ENCODE measurements at regions not wholly inside any gene's neighbourhood (a gene's known extent, or its start where the extent isn't known, plus 50 kb on each side); places are given as distances from the start of the nearest gene placed in this dataset.

- no peak overlapping the region for H3K4me3 ChIP-seq (ENCODE audit: control insufficient read depth, low read depth, low read length)
- no peak for TF ChIP-seq CTCF (conservative IDR thresholded peaks at IDR 0.05; ENCODE audit: control insufficient read depth, insufficient read depth, low read depth, low read length)
- DNase-seq (ENCODE audit: low read depth): no peak
These were observed 583.1 kb downstream of the CCDC171 start for GRCh38 chr9:16135968-16136367.

GRCh38 chr9:16136451-16136850 lies 583.6 kb downstream of the CCDC171 start:
- no peak overlapping the region for H3K4me3 ChIP-seq (ENCODE audit: control insufficient read depth, low read depth, low read length)
- DNase-seq (ENCODE audit: low read depth): no peak
- no peak for TF ChIP-seq CTCF (conservative IDR thresholded peaks at IDR 0.05; ENCODE audit: control insufficient read depth, insufficient read depth, low read depth, low read length)

GRCh38 chr9:16136961-16137360 lies 584.1 kb downstream of the CCDC171 start:
- no peak for TF ChIP-seq CTCF (conservative IDR thresholded peaks at IDR 0.05; ENCODE audit: control insufficient read depth, insufficient read depth, low read depth, low read length)
- H3K4me3 ChIP-seq (ENCODE audit: control insufficient read depth, low read depth, low read length): no peak overlapping the region
- DNase-seq (ENCODE audit: low read depth): peak; percentile 98

- TF ChIP-seq CTCF (conservative IDR thresholded peaks at IDR 0.05; ENCODE audit: control insufficient read depth, insufficient read depth, low read depth, low read length): no peak
- no peak overlapping the region for H3K4me3 ChIP-seq (ENCODE audit: control insufficient read depth, low read depth, low read length)
- peak; percentile 96 for DNase-seq (ENCODE audit: low read depth)
These were observed 586.0 kb downstream of the CCDC171 start for GRCh38 chr9:16138561-16139491.

GRCh38 chr9:16139774-16140173 lies 586.9 kb downstream of the CCDC171 start:
- H3K4me3 ChIP-seq (ENCODE audit: control insufficient read depth, low read depth, low read length): no peak overlapping the region
- TF ChIP-seq CTCF (conservative IDR thresholded peaks at IDR 0.05; ENCODE audit: control insufficient read depth, insufficient read depth, low read depth, low read length): no peak
- peak; percentile 55 for DNase-seq (ENCODE audit: low read depth)

GRCh38 chr9:16143310-16143709 lies 590.5 kb downstream of the CCDC171 start:
- no peak for TF ChIP-seq CTCF (conservative IDR thresholded peaks at IDR 0.05; ENCODE audit: control insufficient read depth, insufficient read depth, low read depth, low read length)
- no peak overlapping the region for H3K4me3 ChIP-seq (ENCODE audit: control insufficient read depth, low read depth, low read length)
- DNase-seq (ENCODE audit: low read depth): peak; percentile 51
